ENCODE measurements at regions not wholly inside any gene's neighbourhood (a gene's known extent, or its start where the extent isn't known, plus 50 kb on each side); places are given as distances from the start of the nearest gene placed in this dataset.

- Histone ChIP-seq H3K36me3 (ENCODE audit: control insufficient read depth in 2 of 4, insufficient read depth in 4 of 4, low read length in 3 of 4) (no peaks in the 10 kb centered on the region), H3K27ac (ENCODE audit: low read depth, low read length) (no peak overlapping the region), H3K79me1 (ENCODE audit: low read depth, low read length) (no peaks in the 10 kb centered on the region), H3K79me2 (ENCODE audit: control insufficient read depth in 1 of 2, insufficient read depth in 2 of 2, low read length in 2 of 2) (no peaks in the 10 kb centered on the region), H3K23me2 (ENCODE audit: low read depth, low read length) (no peaks in the 10 kb centered on the region), H3K9ac (replicated peaks in 1 of 4; ENCODE audit: extremely low read depth in 1 of 4, low read depth in 3 of 4, low read length in 3 of 4) (no peak overlapping the region), H3K18ac (ENCODE audit: extremely low read depth, low read length) (no peak overlapping the region), H2BK12ac (ENCODE audit: low read depth, low read length) (no peak overlapping the region), H3K23ac (ENCODE audit: insufficient read length) (no peak overlapping the region), H2AK5ac (ENCODE audit: low read depth, low read length) (no peak overlapping the region), H2BK120ac (replicated peaks; ENCODE audit: low read depth, low read length) (no peak overlapping the region), H2AFZ (ENCODE audit: low read length) (no peak overlapping the region), H4K8ac (ENCODE audit: extremely low read depth, insufficient read depth, low read length) (no peak overlapping the region), H3K4me1 (replicated peaks in 1 of 4; ENCODE audit: control insufficient read depth in 3 of 4, insufficient read depth in 4 of 4, low read length in 3 of 4) (no peaks in the 10 kb centered on the region), H4K20me1 (replicated peaks in 1 of 2; ENCODE audit: control insufficient read depth in 1 of 2, insufficient read depth in 2 of 2, low read length in 2 of 2) (no peaks in the 10 kb centered on the region), H3K56ac (replicated peaks; ENCODE audit: insufficient read length, low read depth, low read length) (no peak overlapping the region), H2BK5ac (ENCODE audit: low read depth, low read length) (no peak overlapping the region), H4K5ac (ENCODE audit: insufficient read length, low read depth, low read length) (no peak overlapping the region), H3K9me3 (ENCODE audit: insufficient read depth in 2 of 2, low read depth in 1 of 2, low read length in 1 of 2) (no peaks in the 10 kb centered on the region), H3K4me2 (ENCODE audit: insufficient read depth in 1 of 2, low read depth in 2 of 2, low read length in 2 of 2) (no peak overlapping the region), H3K4me3 (ENCODE audit: extremely low read depth in 1 of 4, insufficient read depth in 2 of 4, low read depth in 3 of 4, low read length in 4 of 4) (no peak overlapping the region), H3K27me3 (replicated peaks in 1 of 4; ENCODE audit: control insufficient read depth in 3 of 4, extremely low read depth in 1 of 4, insufficient read depth in 3 of 4, low read length in 3 of 4) (no peaks in the 10 kb centered on the region), H2BK15ac (ENCODE audit: low read length) (no peak overlapping the region), H3K14ac (ENCODE audit: insufficient read length) (no peak overlapping the region), H2BK20ac (ENCODE audit: low read length) (no peak overlapping the region), H3K4ac (replicated peaks; ENCODE audit: insufficient read length, low read depth, low read length) (no peak overlapping the region), H4K91ac (replicated peaks; ENCODE audit: insufficient read length, low read length) (no peak overlapping the region)
- CTCF ChIA-PET (ENCODE audit: partially characterized antibody): interaction anchor here (0.7 to 10.3 kb wide), 6 partner anchors 10 to 131 kb away, joined by 3 to 205 read pairs (median 68); no protein-coding TSS in a partner anchor
- no peak for DNase-seq (ENCODE audit: low read depth in 1 of 2, low spot score in 2 of 2)
- POLR2A ChIA-PET (ENCODE audit: partially characterized antibody): no interaction called here
- WGBS, 2 experiments (ENCODE audit: extremely low coverage in 1 of 2, insufficient coverage in 1 of 2, insufficient read length in 1 of 2, insufficient replicate concordance in 2 of 2, low coverage in 1 of 2, low lambda C conversion rate in 2 of 2, missing lambda C conversion rate in 1 of 2): 92% methylated on average over 3 of the region's 3 CpGs; no CpG with 5 or more reads in 1 of the 2 experiments
- no peak for FAIRE-seq
- TF ChIP-seq SP2 (IDR thresholded peaks at IDR 0.05; ENCODE audit: low read length) (no peak), TAF1 (IDR thresholded peaks at IDR 0.05; ENCODE audit: low read depth, low read length) (no peak), SP4 (IDR thresholded peaks at IDR 0.05; ENCODE audit: low read length) (no peak), E2F6 (IDR thresholded peaks at IDR 0.05) (no peak), TBP (IDR thresholded peaks at IDR 0.05; ENCODE audit: low read depth, low read length) (no peak), RFX5 (IDR thresholded peaks at IDR 0.05; ENCODE audit: borderline replicate concordance, low read depth, low read length) (no peak)
These were observed 50.6 kb upstream of the RASA2 start for GRCh38 chr3:141436180-141436579.
